Lower lobe of right lung (tissue), 2 donors: ENCODE measurements at regions not wholly inside any gene's neighbourhood (a gene's known extent, or its start where the extent isn't known, plus 50 kb on each side); places are given as distances from the start of the nearest gene placed in this dataset.
"Not testable (repeated sequence)": the region's sequence is repeated elsewhere in the genome, so short reads cannot be mapped to it uniquely, and the experiment has no call there.

Experiments used
- ATAC-seq, 2 donors: fragments of 200-7000 bp; cut with Tn5 transposase; one replicate each; pipeline ENCODE4 v1.9.1; 2020 to 2022; ENCODE audit warnings: mild to moderate bottlenecking in 2 of 2, moderate library complexity in 2 of 2
- DNase-seq: peaks from one replicate; pipeline ENCODE4 v3.0.0-alpha.2; 2020
- H3K27ac ChIP-seq: fragments of 200-600 bp; one replicate; pipeline ENCODE4 v1.8.0; 2022
- H3K27me3 ChIP-seq: fragments of 200-600 bp; one replicate; pipeline ENCODE4 v1.8.0; 2022; ENCODE audit warnings: low read depth
- H3K36me3 ChIP-seq: fragments of 200-600 bp; one replicate; pipeline ENCODE4 v1.8.0; 2022; ENCODE audit warnings: mild to moderate bottlenecking
- H3K4me1 ChIP-seq: fragments of 200-600 bp; one replicate; pipeline ENCODE4 v1.8.0; 2022
- H3K4me3 ChIP-seq: fragments of 200-600 bp; one replicate; pipeline ENCODE4 v1.8.0; 2022; ENCODE audit warnings: mild to moderate bottlenecking
- H3K9me3 ChIP-seq: fragments of 200-600 bp; one replicate; pipeline ENCODE4 v1.8.0; 2022
- intact Hi-C: fragments of 100-400 bp; cut with DNase I; formaldehyde crosslinking; loops from one replicate; pipeline ENCODE4 v1.11.0; 2022
- TF ChIP-seq, protein P1 (sequence below): fragments of 200-600 bp; IDR thresholded peaks from one replicate; pipeline ENCODE4 v1.8.0; 2022; ENCODE audit warnings: antibody characterized with exemption, mild to moderate bottlenecking
- donor health status: DM: no; HTN: yes; CAD: no; lungs with severe emphysema.

DNA sequence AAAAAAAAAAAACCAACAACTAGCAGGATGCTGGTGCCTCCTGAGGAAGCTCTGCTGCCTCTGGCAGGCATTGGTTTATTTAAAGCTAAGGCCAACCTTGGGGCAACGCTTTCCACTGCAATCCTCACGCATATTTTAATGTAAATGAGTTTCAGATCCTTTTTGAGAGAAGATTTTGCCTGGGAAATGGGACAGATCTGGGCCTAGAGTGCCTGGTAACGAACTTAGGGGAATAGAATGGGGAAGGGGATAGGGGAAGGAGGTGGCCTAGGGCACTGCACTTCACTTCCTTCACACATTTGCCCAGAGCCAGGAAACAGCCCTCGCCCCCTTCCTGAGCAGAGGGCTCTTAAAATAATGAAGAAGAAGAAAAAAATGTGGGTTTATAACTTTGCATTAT lies 132.7 kb upstream of the TMEM170B start:
- intact Hi-C loops = no loop called here
- ATAC-seq (no peak), DNase-seq (no peak)
- H3K27me3 ChIP-seq = no peaks in the 10 kb centered on the region
- H3K4me3 ChIP-seq = no peak overlapping the region
- no peaks in the 10 kb centered on the region for H3K36me3 ChIP-seq
- H3K9me3 ChIP-seq = no peaks in the 10 kb centered on the region
- TF ChIP-seq, protein P1, sequence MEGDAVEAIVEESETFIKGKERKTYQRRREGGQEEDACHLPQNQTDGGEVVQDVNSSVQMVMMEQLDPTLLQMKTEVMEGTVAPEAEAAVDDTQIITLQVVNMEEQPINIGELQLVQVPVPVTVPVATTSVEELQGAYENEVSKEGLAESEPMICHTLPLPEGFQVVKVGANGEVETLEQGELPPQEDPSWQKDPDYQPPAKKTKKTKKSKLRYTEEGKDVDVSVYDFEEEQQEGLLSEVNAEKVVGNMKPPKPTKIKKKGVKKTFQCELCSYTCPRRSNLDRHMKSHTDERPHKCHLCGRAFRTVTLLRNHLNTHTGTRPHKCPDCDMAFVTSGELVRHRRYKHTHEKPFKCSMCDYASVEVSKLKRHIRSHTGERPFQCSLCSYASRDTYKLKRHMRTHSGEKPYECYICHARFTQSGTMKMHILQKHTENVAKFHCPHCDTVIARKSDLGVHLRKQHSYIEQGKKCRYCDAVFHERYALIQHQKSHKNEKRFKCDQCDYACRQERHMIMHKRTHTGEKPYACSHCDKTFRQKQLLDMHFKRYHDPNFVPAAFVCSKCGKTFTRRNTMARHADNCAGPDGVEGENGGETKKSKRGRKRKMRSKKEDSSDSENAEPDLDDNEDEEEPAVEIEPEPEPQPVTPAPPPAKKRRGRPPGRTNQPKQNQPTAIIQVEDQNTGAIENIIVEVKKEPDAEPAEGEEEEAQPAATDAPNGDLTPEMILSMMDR = no peak
- H3K4me1 ChIP-seq = peaks cover 14% of the 10 kb centered on the region
- peak overlapping the region; percentile 20 for H3K27ac ChIP-seq

DNA sequence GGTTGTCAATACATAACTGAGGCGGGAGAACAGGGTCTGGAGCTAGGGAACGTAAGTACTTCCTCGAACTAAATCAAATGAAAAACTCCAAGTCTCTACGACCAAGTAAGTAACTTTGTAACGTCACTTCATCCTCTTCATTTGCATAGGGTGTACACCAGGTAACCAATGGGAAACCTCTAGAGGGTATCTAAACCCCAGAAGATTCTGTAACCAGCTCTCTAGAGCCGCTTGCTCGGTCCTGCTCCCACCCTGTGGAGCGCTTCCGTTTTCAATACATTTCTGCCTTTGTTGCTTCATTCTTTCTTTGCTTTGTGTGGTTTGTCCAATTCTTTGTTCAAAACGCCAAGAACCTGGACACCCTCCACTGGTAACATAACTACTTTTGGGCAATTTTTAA lies 133.5 kb upstream of the TMEM170B start:
- no peak for ATAC-seq
- H3K9me3 ChIP-seq = no peaks in the 10 kb centered on the region
- no peak overlapping the region for H3K27ac ChIP-seq
- intact Hi-C loops = no loop called here
- no peaks in the 10 kb centered on the region for H3K36me3 ChIP-seq
- no peak for DNase-seq
- no peak overlapping the region for H3K4me3 ChIP-seq
- TF ChIP-seq, protein P1 = no peak
- H3K27me3 ChIP-seq = no peaks in the 10 kb centered on the region
- H3K4me1 ChIP-seq = peaks cover 14% of the 10 kb centered on the region

DNA sequence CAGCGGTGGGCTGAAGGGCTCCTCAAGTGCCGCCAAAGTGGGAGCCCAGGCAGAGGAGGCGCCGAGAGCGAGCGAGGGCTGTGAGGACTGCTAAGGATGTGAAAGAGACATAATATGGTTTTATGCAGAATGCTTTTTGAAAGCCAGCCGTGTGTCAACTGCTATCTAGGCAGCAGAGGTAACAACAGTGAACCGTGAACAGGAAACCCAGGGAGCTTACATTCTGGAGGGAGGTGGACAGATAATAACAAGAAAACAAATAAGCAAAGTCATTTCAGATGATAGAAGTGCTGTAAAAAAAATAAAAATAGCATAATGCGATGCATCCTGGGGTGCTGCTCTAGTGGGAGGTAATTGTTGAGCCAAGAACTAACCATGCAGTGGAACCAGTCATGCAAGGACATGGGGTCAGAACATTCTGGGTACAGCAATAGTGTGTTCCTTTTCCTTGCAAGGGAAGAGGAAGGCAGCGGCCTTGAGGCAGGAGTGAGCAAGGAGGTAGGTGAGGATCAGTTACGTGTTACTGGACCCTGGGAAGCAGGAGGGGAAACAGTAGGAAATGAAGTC lies 134.4 kb upstream of the TMEM170B start:
- peaks cover 14% of the 10 kb centered on the region for H3K4me1 ChIP-seq

DNA sequence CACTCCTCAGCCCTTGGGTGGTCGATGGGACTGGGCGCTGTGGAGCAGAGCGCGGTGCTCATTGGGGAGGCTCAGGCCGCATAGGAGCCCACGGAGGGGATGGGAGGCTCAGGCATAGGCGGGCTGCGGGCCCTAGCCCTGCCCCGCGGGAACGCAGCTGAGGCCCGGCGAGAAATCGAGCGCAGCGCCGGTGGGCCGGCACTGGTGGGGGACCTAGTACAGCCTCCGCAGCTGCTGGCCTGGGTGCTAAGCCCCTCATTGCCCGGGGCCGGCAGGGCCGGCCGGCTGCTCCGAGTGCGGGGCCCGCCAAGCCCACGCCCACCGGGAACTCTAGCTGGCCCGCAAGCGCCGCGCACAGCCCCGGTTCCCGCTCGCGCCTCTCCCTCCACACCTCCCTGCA lies 135.0 kb upstream of the TMEM170B start:
- DNase-seq, H3K36me3 ChIP-seq, intact Hi-C loops, H3K27me3 ChIP-seq, H3K4me3 ChIP-seq, H3K27ac ChIP-seq, H3K9me3 ChIP-seq, ATAC-seq: not testable (repeated sequence)
- peaks cover 14% of the 10 kb centered on the region for H3K4me1 ChIP-seq

More for the DNA sequence above, 134.4 kb upstream of the TMEM170B start:
- Histone ChIP-seq H3K36me3 (no peaks in the 10 kb centered on the region), H3K9me3 (no peaks in the 10 kb centered on the region), H3K4me3 (no peak overlapping the region), H3K27ac (no peak overlapping the region), H3K27me3 (no peaks in the 10 kb centered on the region)
- intact Hi-C loops = no loop called here
- DNase-seq = no peak
- no peak for ATAC-seq
- TF ChIP-seq, protein P1 = no peak

DNA sequence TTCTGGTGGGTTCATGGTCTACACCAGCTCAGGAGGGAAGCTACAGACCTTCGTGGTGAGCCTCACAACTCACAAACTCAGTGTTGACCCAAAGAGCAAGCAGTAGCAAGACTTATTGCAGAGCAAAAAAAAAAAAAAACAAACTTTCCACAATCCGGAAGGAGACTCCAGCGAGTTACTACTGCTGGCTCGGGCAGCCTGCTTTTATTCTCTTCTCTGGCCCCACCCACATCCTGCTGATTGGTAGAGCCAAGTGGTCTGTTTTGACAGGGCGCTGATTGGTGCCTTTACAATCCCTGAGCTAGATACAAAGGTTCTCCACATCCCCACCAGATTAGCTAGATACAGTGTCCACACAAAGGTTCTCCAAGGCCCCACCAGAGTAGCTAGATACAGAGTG lies 135.6 kb upstream of the TMEM170B start:
- DNase-seq, H3K27me3 ChIP-seq, H3K9me3 ChIP-seq, H3K27ac ChIP-seq, intact Hi-C loops, H3K36me3 ChIP-seq, H3K4me3 ChIP-seq, ATAC-seq: not testable (repeated sequence)
- H3K4me1 ChIP-seq = peaks cover 14% of the 10 kb centered on the region

DNA sequence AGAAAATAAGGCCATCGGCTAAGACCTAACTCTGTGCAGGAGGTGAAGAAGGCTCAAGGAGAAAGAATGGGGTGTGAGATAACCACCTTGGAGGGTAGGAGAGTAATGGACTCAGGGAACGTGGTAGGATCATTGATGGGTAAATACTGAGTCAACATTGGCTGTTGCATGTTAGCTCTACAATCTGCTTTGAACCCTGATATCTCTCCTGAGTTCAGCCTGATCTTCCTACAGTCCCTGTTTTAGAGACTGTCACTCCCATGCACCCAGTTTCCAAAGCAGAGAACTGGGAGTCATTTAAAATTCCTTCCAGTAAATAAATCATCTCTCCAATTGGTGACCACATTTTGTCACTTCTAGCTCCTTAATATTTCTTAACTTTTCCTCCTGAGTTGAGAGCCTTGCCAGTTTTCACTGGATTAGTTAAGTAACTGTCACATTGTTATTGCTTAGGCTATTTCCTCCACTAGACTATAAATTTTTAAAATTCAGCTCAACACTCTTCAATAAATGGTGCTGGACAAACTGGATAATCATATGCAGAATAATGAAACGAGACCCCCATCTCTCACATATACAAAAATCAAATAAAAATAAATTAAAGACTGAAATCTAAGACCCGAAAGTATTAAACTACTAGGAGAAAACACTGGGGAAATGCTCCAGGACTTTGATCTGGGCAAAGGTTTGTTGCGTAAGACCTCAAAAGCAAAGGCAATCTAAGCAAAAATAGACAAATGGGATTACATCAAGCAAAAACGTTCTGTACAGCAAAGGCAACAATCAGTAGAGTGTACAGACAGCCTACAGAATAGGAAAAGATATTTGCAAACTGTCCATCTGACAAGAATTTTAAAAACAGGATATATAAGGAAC lies 138.9 kb upstream of the TMEM170B start:
- Histone ChIP-seq H3K4me3 (no peak overlapping the region), H3K9me3 (no peaks in the 10 kb centered on the region), H3K27me3 (no peaks in the 10 kb centered on the region), H3K36me3 (no peaks in the 10 kb centered on the region), H3K4me1 (peaks cover 3% of the 10 kb centered on the region), H3K27ac (no peak overlapping the region)
- DNase-seq (no peak), ATAC-seq (peak in 1 of 2 donors; percentile 51)
- TF ChIP-seq, protein P1 = no peak
- intact Hi-C loops = no loop called here
